ENCODE measurements at regions not wholly inside any gene's neighbourhood (a gene's known extent, or its start where the extent isn't known, plus 50 kb on each side); places are given as distances from the start of the nearest gene placed in this dataset.

DNA sequence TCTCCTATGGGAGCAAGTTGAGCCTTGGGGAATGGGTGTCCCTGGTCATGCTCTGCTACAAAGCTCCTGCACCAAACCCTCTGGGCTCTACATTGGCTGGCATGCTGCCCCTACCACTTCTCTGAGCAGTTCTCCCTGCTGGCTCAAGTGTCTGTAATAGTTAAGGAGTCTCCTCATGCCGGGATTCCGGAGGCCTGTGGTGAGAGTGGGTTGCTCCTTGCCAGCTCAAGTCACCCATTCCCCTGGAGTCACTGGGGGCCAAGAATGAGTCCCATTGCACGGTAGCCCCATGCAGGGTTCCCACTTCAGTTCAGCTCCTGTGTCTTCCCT lies 173.9 kb downstream of the PRDM13 start:
- H3K9ac ChIP-seq (ENCODE audit: low read length) = no peak overlapping the region
- no peaks in the 10 kb centered on the region for H3K4me1 ChIP-seq (ENCODE audit: control insufficient read depth in 1 of 2, insufficient read depth in 2 of 2, low read length in 2 of 2)
- no peak overlapping the region for H2AFZ ChIP-seq (ENCODE audit: low read depth, low read length, poor library complexity, severe bottlenecking)
- H3K27ac ChIP-seq (ENCODE audit: low read depth, low read length) = no peak overlapping the region
- no peak overlapping the region for H3K4me3 ChIP-seq (replicated peaks in 1 of 2; ENCODE audit: low read depth in 1 of 2, low read length in 2 of 2)
- intact Hi-C loops (cut with micrococcal nuclease) = no loop called here
- H4K20me1 ChIP-seq (ENCODE audit: insufficient read depth) = no peaks in the 10 kb centered on the region
- H3K36me3 ChIP-seq (ENCODE audit: control insufficient read depth in 1 of 2, insufficient read depth in 2 of 2, low read length in 2 of 2) = no peaks in the 10 kb centered on the region
- ChIA-PET POLR2A (no interaction called here), CTCF (no interaction called here), RAD21 (ENCODE audit: low non-redundant PET in 1 of 2, low total read pairs in 2 of 2, uncharacterized antibody in 2 of 2, unreplicated experiment in 2 of 2) (no interaction called here)
- DNase-seq (ENCODE audit: low read depth, low spot score) (no peak), ATAC-seq (no peak)
- H3K9me3 ChIP-seq (ENCODE audit: control insufficient read depth in 1 of 2, insufficient read depth in 1 of 2, low read depth in 1 of 2, low read length in 2 of 2) = no peaks in the 10 kb centered on the region
- no peaks in the 10 kb centered on the region for H3K79me2 ChIP-seq (ENCODE audit: insufficient read depth, low read length)
- no peak overlapping the region for H3K4me2 ChIP-seq (ENCODE audit: low read length)
- H3K9me2 ChIP-seq (ENCODE audit: insufficient read depth) = no peaks in the 10 kb centered on the region
- no TSS peak for BruUV-seq (replicated peaks)
- H3K27me3 ChIP-seq (ENCODE audit: insufficient read depth, low read length) = no peaks in the 10 kb centered on the region
- TF ChIP-seq, protein P1, sequence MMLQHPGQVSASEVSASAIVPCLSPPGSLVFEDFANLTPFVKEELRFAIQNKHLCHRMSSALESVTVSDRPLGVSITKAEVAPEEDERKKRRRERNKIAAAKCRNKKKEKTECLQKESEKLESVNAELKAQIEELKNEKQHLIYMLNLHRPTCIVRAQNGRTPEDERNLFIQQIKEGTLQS (IDR thresholded peaks at IDR 0.05) = no peak

DNA sequence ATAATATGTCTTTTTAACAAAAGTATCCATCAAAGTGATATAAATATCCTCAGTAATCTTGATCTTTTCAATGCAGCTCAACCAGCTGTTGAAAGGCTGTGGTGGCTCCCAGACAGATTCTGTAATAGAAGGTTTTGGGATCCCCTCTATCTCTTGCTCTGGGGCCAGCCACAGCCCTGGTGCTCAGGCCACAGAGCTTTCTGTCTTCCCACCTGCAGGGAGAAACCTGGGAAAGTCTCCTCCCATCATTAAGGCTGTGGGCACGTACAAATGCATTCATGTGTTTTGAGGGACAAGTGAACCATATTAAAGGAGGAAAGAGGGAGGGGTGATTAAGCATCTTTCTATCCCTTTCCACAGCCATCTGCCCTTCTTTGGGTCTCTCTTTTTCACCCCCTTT lies 183.1 kb downstream of the PRDM13 start:
- Histone ChIP-seq H3K79me2 (ENCODE audit: insufficient read depth, low read length) (no peaks in the 10 kb centered on the region), H3K36me3 (ENCODE audit: control insufficient read depth in 1 of 2, insufficient read depth in 2 of 2, low read length in 2 of 2) (no peaks in the 10 kb centered on the region), H3K4me1 (ENCODE audit: control insufficient read depth in 1 of 2, insufficient read depth in 2 of 2, low read length in 2 of 2) (peaks cover 0 to 4% of the 10 kb centered on the region in 2 experiments; a peak in 2 of 4 replicates), H3K9me3 (ENCODE audit: control insufficient read depth in 1 of 2, insufficient read depth in 1 of 2, low read depth in 1 of 2, low read length in 2 of 2) (no peaks in the 10 kb centered on the region), H4K20me1 (ENCODE audit: insufficient read depth) (no peaks in the 10 kb centered on the region), H3K27me3 (ENCODE audit: insufficient read depth, low read length) (no peaks in the 10 kb centered on the region), H3K4me2 (ENCODE audit: low read length) (no peak overlapping the region), H2AFZ (ENCODE audit: low read depth, low read length, poor library complexity, severe bottlenecking) (no peak overlapping the region), H3K9ac (ENCODE audit: low read length) (no peak overlapping the region), H3K9me2 (ENCODE audit: insufficient read depth) (no peaks in the 10 kb centered on the region), H3K27ac (ENCODE audit: low read depth, low read length) (no peak overlapping the region), H3K4me3 (replicated peaks in 1 of 2; ENCODE audit: low read depth in 1 of 2, low read length in 2 of 2) (no peak overlapping the region)
- no peak for ATAC-seq
- ChIA-PET CTCF (no interaction called here), RAD21 (ENCODE audit: low non-redundant PET in 1 of 2, low total read pairs in 2 of 2, uncharacterized antibody in 2 of 2, unreplicated experiment in 2 of 2) (no interaction called here), POLR2A (no interaction called here)
- no peak for DNase-seq (ENCODE audit: low read depth, low spot score)
- BruUV-seq (replicated peaks) = no TSS peak
- intact Hi-C loops (cut with micrococcal nuclease) = loop anchor here (10.0 kb wide), 2 partner anchors 325 to 455 kb away; no protein-coding TSS in a partner anchor
- TF ChIP-seq POLR2A (IDR thresholded peaks at IDR 0.05; ENCODE audit: borderline replicate concordance, extremely low read depth, insufficient read depth, insufficient read length) = no peak
- no peak for TF ChIP-seq SIN3A (IDR thresholded peaks at IDR 0.05; ENCODE audit: low read depth)
- no peak for TF ChIP-seq RAD21 (IDR thresholded peaks at IDR 0.05; ENCODE audit: low read depth)
- no peak for TF ChIP-seq CEBPB (IDR thresholded peaks at IDR 0.05; ENCODE audit: low read depth)
- TF ChIP-seq CBX3 (IDR thresholded peaks at IDR 0.05; ENCODE audit: low read depth) = no peak
- TF ChIP-seq ELF1 (IDR thresholded peaks at IDR 0.05; ENCODE audit: borderline replicate concordance, low read depth) = no peak
- TF ChIP-seq EZH2phosphoT487 (IDR thresholded peaks at IDR 0.05; ENCODE audit: borderline replicate concordance) = no peak
- TF ChIP-seq EGR1 (IDR thresholded peaks at IDR 0.05; ENCODE audit: low read depth) = no peak
- TF ChIP-seq, protein P2, sequence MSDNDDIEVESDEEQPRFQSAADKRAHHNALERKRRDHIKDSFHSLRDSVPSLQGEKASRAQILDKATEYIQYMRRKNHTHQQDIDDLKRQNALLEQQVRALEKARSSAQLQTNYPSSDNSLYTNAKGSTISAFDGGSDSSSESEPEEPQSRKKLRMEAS (IDR thresholded peaks at IDR 0.05) = no peak
- TF ChIP-seq EZH2 (IDR thresholded peaks at IDR 0.05) = no peak
- TF ChIP-seq FOSL1 (IDR thresholded peaks at IDR 0.05; ENCODE audit: low read depth) = no peak
- TF ChIP-seq, protein P3, sequence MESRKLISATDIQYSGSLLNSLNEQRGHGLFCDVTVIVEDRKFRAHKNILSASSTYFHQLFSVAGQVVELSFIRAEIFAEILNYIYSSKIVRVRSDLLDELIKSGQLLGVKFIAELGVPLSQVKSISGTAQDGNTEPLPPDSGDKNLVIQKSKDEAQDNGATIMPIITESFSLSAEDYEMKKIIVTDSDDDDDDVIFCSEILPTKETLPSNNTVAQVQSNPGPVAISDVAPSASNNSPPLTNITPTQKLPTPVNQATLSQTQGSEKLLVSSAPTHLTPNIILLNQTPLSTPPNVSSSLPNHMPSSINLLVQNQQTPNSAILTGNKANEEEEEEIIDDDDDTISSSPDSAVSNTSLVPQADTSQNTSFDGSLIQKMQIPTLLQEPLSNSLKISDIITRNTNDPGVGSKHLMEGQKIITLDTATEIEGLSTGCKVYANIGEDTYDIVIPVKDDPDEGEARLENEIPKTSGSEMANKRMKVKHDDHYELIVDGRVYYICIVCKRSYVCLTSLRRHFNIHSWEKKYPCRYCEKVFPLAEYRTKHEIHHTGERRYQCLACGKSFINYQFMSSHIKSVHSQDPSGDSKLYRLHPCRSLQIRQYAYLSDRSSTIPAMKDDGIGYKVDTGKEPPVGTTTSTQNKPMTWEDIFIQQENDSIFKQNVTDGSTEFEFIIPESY (IDR thresholded peaks at IDR 0.05; ENCODE audit: extremely low read depth, insufficient replicate concordance, low read length) = no peak
- TF ChIP-seq, protein P4, sequence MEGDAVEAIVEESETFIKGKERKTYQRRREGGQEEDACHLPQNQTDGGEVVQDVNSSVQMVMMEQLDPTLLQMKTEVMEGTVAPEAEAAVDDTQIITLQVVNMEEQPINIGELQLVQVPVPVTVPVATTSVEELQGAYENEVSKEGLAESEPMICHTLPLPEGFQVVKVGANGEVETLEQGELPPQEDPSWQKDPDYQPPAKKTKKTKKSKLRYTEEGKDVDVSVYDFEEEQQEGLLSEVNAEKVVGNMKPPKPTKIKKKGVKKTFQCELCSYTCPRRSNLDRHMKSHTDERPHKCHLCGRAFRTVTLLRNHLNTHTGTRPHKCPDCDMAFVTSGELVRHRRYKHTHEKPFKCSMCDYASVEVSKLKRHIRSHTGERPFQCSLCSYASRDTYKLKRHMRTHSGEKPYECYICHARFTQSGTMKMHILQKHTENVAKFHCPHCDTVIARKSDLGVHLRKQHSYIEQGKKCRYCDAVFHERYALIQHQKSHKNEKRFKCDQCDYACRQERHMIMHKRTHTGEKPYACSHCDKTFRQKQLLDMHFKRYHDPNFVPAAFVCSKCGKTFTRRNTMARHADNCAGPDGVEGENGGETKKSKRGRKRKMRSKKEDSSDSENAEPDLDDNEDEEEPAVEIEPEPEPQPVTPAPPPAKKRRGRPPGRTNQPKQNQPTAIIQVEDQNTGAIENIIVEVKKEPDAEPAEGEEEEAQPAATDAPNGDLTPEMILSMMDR (IDR thresholded peaks at IDR 0.05 in 2 of 3, conservative IDR thresholded peaks at IDR 0.05 in 1 of 3; ENCODE audit: borderline replicate concordance in 1 of 3, insufficient read depth in 1 of 3, low read depth in 2 of 3, low read length in 2 of 3) = no peak
- TF ChIP-seq, protein P5, sequence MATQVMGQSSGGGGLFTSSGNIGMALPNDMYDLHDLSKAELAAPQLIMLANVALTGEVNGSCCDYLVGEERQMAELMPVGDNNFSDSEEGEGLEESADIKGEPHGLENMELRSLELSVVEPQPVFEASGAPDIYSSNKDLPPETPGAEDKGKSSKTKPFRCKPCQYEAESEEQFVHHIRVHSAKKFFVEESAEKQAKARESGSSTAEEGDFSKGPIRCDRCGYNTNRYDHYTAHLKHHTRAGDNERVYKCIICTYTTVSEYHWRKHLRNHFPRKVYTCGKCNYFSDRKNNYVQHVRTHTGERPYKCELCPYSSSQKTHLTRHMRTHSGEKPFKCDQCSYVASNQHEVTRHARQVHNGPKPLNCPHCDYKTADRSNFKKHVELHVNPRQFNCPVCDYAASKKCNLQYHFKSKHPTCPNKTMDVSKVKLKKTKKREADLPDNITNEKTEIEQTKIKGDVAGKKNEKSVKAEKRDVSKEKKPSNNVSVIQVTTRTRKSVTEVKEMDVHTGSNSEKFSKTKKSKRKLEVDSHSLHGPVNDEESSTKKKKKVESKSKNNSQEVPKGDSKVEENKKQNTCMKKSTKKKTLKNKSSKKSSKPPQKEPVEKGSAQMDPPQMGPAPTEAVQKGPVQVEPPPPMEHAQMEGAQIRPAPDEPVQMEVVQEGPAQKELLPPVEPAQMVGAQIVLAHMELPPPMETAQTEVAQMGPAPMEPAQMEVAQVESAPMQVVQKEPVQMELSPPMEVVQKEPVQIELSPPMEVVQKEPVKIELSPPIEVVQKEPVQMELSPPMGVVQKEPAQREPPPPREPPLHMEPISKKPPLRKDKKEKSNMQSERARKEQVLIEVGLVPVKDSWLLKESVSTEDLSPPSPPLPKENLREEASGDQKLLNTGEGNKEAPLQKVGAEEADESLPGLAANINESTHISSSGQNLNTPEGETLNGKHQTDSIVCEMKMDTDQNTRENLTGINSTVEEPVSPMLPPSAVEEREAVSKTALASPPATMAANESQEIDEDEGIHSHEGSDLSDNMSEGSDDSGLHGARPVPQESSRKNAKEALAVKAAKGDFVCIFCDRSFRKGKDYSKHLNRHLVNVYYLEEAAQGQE (IDR thresholded peaks at IDR 0.05; ENCODE audit: low read depth) = no peak

All from HCT116 (cell line).